Stimulated activated CD8-positive, alpha-beta memory T cell treated with anti-CD3 and anti-CD28 coated beads, Interleukin-4, amount 100 ng/mL, for 4 hours (primary cell): ENCODE measurements at regions not wholly inside any gene's neighbourhood (a gene's known extent, or its start where the extent isn't known, plus 50 kb on each side); places are given as distances from the start of the nearest gene placed in this dataset.

Experiments used
- DNase-seq, 2 donors: peaks; one replicate each; pipeline ENCODE4 v3.0.0-alpha.2; 2020; ENCODE audit warnings: low read depth in 2 of 2, low spot score in 1 of 2

GRCh38 chr12:124726596-124727263 lies 136.9 kb downstream of the SCARB1 start:
- no peak for DNase-seq

- DNase-seq: no peak
Observed at GRCh38 chr12:124725597-124726237, 137.9 kb downstream of the SCARB1 start.

- DNase-seq: no peak
Observed at GRCh38 chr12:124725099-124725498, 138.6 kb downstream of the SCARB1 start.

GRCh38 chr12:124722878-124723277 lies 140.8 kb downstream of the SCARB1 start:
- DNase-seq: no peak

GRCh38 chr12:124721501-124722162 lies 142.0 kb downstream of the SCARB1 start:
- DNase-seq: no peak

- DNase-seq: no peak
Observed at GRCh38 chr12:124720681-124721500, 142.8 kb downstream of the SCARB1 start.

GRCh38 chr12:124720004-124720680 lies 143.5 kb downstream of the SCARB1 start:
- no peak for DNase-seq

GRCh38 chr12:124719231-124719630 lies 144.4 kb downstream of the SCARB1 start:
- DNase-seq: no peak

- no peak for DNase-seq
Observed at GRCh38 chr12:124718458-124718857, 145.2 kb downstream of the SCARB1 start.

- no peak for DNase-seq
Observed at GRCh38 chr12:124718036-124718435, 145.6 kb downstream of the SCARB1 start.

GRCh38 chr12:124717318-124717717 lies 146.3 kb downstream of the SCARB1 start:
- no peak for DNase-seq

- DNase-seq: no peak
Observed at GRCh38 chr12:124716208-124717130, 147.2 kb downstream of the SCARB1 start.

GRCh38 chr12:124715121-124715990 lies 147.9 kb upstream of the NCOR2 start:
- DNase-seq: no peak

GRCh38 chr12:124713436-124714082 lies 146.1 kb upstream of the NCOR2 start:
- DNase-seq: peak; percentile 13 to 56

- DNase-seq: no peak
Observed at GRCh38 chr12:124713041-124713435, 145.6 kb upstream of the NCOR2 start.

- no peak for DNase-seq
Observed at GRCh38 chr12:124711344-124711743, 143.9 kb upstream of the NCOR2 start.

- no peak for DNase-seq
Observed at GRCh38 chr12:124709722-124710687, 142.6 kb upstream of the NCOR2 start.
